Left ventricle myocardium inferior (tissue), 1 donor: ENCODE measurements at regions not wholly inside any gene's neighbourhood (a gene's known extent, or its start where the extent isn't known, plus 50 kb on each side); places are given as distances from the start of the nearest gene placed in this dataset.

Source experiments
- DNase-seq: peaks from one replicate; pipeline ENCODE4 v3.0.0-alpha.2; 2020
- H3K27ac ChIP-seq: fragments of 200-600 bp; replicated peaks from 2 replicates; pipeline ENCODE4 v1.8.0; 2021
- H3K27me3 ChIP-seq: fragments of 200-600 bp; 2 replicates; pipeline ENCODE4 v1.8.0; 2021; ENCODE audit warnings: low read depth
- H3K36me3 ChIP-seq: fragments of 200-600 bp; 2 replicates; pipeline ENCODE4 v1.8.0; 2021
- H3K4me1 ChIP-seq: fragments of 200-600 bp; 2 replicates; pipeline ENCODE4 v1.8.0; 2021
- H3K4me3 ChIP-seq: fragments of 200-600 bp; 2 replicates; pipeline ENCODE4 v1.8.0; 2021; ENCODE audit warnings: mild to moderate bottlenecking, moderate library complexity
- H3K9me3 ChIP-seq: fragments of 200-600 bp; replicated peaks from 2 replicates; pipeline ENCODE4 v1.8.0; 2021
- CTCF ChIP-seq: fragments of 200-600 bp; IDR thresholded peaks from 2 replicates; pipeline ENCODE4 v1.8.0; 2021; ENCODE audit warnings: antibody characterized with exemption, mild to moderate bottlenecking, borderline replicate concordance
- intact Hi-C: fragments of 100-400 bp; cut with micrococcal nuclease; formaldehyde crosslinking; loops from one replicate; pipeline ENCODE4 v1.11.0; 2022
- donor health status: DM: no; HTN: yes; CAD: no; lungs with severe emphysema.

DNA sequence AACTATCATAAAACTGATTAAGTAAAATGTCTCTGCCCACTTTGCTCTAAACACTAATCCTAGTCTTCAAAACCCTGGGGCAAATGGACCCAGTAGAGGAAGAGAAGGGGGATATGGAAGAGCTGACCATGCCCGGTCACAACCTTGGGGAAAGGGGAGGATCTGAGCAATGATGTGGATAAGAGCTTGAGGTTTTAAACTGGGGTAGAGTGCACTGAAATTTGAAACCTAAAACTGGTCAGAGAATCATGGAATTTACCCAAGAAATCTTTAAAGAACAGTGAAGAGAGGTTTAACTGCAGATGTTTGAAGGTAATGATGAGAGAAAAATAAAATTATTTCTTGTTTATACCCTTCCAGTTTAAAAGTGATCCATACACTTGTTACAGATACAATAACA lies 110.8 kb downstream of the MRPS30 start:
- intact Hi-C loops: no loop called here
- no peak for TF ChIP-seq CTCF
- H3K27ac ChIP-seq: no peak overlapping the region
- H3K36me3 ChIP-seq: no peaks in the 10 kb centered on the region
- H3K4me3 ChIP-seq: no peak overlapping the region
- peaks cover 13% of the 10 kb centered on the region for H3K9me3 ChIP-seq
- H3K27me3 ChIP-seq: no peaks in the 10 kb centered on the region
- no peaks in the 10 kb centered on the region for H3K4me1 ChIP-seq
- DNase-seq: no peak

DNA sequence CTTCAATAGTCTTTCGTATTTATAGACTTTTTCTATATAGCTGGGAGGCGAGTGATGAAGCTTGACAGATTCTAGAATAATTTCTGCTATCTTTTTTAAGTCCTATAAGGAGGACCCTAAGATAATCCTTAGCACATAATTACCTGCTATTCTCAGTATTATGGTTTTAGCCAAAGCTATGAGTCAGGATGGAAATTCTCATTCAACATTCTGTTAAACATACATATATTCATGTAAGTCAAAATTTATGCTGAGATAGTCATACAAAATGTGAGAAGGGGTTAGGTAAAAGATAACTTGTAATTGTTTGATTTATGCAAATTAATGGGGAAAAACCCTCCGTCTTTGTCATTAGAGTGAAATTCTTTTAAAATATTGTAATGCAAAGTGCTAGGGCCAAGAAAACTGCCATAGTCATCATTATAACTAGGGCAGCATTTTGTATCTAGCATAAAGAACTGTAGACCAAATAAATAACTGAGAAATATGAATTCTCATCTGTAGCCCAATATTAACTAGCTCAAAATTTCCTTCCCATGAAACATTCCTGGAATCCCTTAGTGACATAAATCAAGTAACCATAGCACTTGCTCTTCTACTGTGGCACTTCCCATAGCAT lies 118.5 kb downstream of the MRPS30 start:
- Histone ChIP-seq H3K27ac (no peak overlapping the region), H3K4me3 (no peak overlapping the region), H3K36me3 (no peaks in the 10 kb centered on the region), H3K9me3 (peaks cover 13% of the 10 kb centered on the region), H3K27me3 (no peaks in the 10 kb centered on the region), H3K4me1 (no peaks in the 10 kb centered on the region)
- DNase-seq: no peak
- no peak for TF ChIP-seq CTCF
- intact Hi-C loops: no loop called here

GRCh38 chr5:44932922-44933585 lies 124.3 kb downstream of the MRPS30 start:
- intact Hi-C loops: no loop called here
- no peak for DNase-seq

GRCh38 chr5:44933686-44934085 lies 124.9 kb downstream of the MRPS30 start:
- Histone ChIP-seq H3K27me3 (no peaks in the 10 kb centered on the region), H3K36me3 (no peaks in the 10 kb centered on the region), H3K4me1 (no peaks in the 10 kb centered on the region), H3K4me3 (no peak overlapping the region), H3K27ac (no peak overlapping the region), H3K9me3 (peaks cover 13% of the 10 kb centered on the region)
- TF ChIP-seq CTCF: no peak
- intact Hi-C loops: no loop called here
- no peak for DNase-seq

More at GRCh38 chr5:44932922-44933585, 124.3 kb downstream of the MRPS30 start:
- H3K27ac ChIP-seq: no peak overlapping the region
- no peaks in the 10 kb centered on the region for H3K36me3 ChIP-seq
- no peak overlapping the region for H3K4me3 ChIP-seq
- H3K9me3 ChIP-seq: peaks cover 13% of the 10 kb centered on the region
- H3K27me3 ChIP-seq: no peaks in the 10 kb centered on the region
- TF ChIP-seq CTCF: no peak
- no peaks in the 10 kb centered on the region for H3K4me1 ChIP-seq

DNA sequence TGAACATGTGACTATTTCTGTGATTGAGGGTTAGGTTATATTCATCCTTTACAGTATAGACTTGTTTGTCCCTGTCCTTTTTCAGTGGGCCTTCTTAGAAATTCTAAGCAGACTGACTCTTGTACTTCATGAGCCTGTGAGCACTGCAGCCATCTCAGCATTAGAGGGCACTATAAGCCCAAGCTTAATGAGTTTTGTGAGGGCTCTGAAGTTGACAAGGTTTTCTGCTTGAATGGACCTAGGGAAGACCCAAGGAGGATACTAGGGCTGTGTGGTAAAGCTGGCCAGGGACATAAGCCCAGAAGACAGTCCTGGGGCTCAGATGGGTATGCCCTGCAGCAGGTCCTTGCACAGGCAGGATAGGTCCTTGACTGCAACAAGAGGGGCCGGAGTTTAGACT lies 126.5 kb downstream of the MRPS30 start:
- no peak for TF ChIP-seq CTCF
- no peak overlapping the region for H3K27ac ChIP-seq
- H3K36me3 ChIP-seq: no peaks in the 10 kb centered on the region
- H3K27me3 ChIP-seq: no peaks in the 10 kb centered on the region
- H3K4me1 ChIP-seq: no peaks in the 10 kb centered on the region
- peaks cover 13% of the 10 kb centered on the region for H3K9me3 ChIP-seq
- DNase-seq: no peak
- no peak overlapping the region for H3K4me3 ChIP-seq
- intact Hi-C loops: no loop called here
